SU-DHL-6 (cell line): ENCODE measurements at regions not wholly inside any gene's neighbourhood (a gene's known extent, or its start where the extent isn't known, plus 50 kb on each side); places are given as distances from the start of the nearest gene placed in this dataset.

ENCODE experiments used
- H2AFZ ChIP-seq: fragments of 200-600 bp; sonication (generic); 2 replicates; pipeline ENCODE4 v1.6.1; 2014; ENCODE audit warnings: low read depth, mild to moderate bottlenecking, moderate library complexity, mixed read lengths, antibody characterized with exemption, low read length; ENCODE audit not compliant: severe bottlenecking
- H3F3A ChIP-seq: fragments of 200-600 bp; shearing (Covaris generic); 2 replicates; pipeline ENCODE4 v1.6.0; 2016; ENCODE audit warnings: antibody characterized with exemption, mild to moderate bottlenecking; ENCODE audit not compliant: insufficient read depth
- H3K27ac ChIP-seq: fragments of 200-600 bp; sonication (generic); 2 replicates; pipeline ENCODE4 v1.5.1; 2016; ENCODE audit warnings: low read depth, mild to moderate bottlenecking, low read length, moderate library complexity, mixed read lengths
- H3K27me3 ChIP-seq: fragments of 200-600 bp; sonication (generic), shearing (Covaris generic); 2 replicates; pipeline ENCODE4 v1.6.0; 2014; ENCODE audit warnings: mild to moderate bottlenecking, low read length
- H3K36me3 ChIP-seq: fragments of 200-600 bp; sonication (generic); 2 replicates; pipeline ENCODE4 v1.6.1; 2014; ENCODE audit warnings: mild to moderate bottlenecking, low read length, mixed read lengths
- H3K4me2 ChIP-seq: fragments of 300-600, 200-600 bp; shearing (Covaris generic), sonication (generic); 2 replicates; pipeline ENCODE4 v1.6.0; 2014; ENCODE audit warnings: low read length, low read depth, mild to moderate bottlenecking; ENCODE audit not compliant: poor library complexity, severe bottlenecking
- H3K4me3 ChIP-seq: fragments of 200-600 bp; sonication (generic); 2 replicates; pipeline ENCODE4 v1.5.1; 2014; ENCODE audit warnings: antibody characterized with exemption, low read length, mild to moderate bottlenecking, mixed read lengths; ENCODE audit not compliant: insufficient read depth, poor library complexity, severe bottlenecking
- H3K79me2 ChIP-seq: fragments of 200-600 bp; sonication (generic); 2 replicates; pipeline ENCODE4 v1.6.1; 2014; ENCODE audit warnings: mild to moderate bottlenecking, low read length, moderate library complexity; ENCODE audit not compliant: insufficient read depth
- H3K9ac ChIP-seq: fragments of 200-600 bp; sonication (generic); 2 replicates; pipeline ENCODE4 v1.7.0; 2014; ENCODE audit warnings: mild to moderate bottlenecking, low read length
- H3K9me2 ChIP-seq: fragments of 200-600 bp; sonication (generic); replicated peaks from 2 replicates; pipeline ENCODE4 v1.6.1; 2014; ENCODE audit warnings: low read length; ENCODE audit not compliant: insufficient read depth
- H3K9me3 ChIP-seq: fragments of 200-600 bp; sonication (generic); 2 replicates; pipeline ENCODE4 v1.6.1; 2014; ENCODE audit warnings: low read length, mixed read lengths; ENCODE audit not compliant: insufficient read depth
- H4K20me1 ChIP-seq: fragments of 200-600 bp; sonication (generic); 2 replicates; pipeline ENCODE4 v1.6.1; 2014; ENCODE audit warnings: low read depth, mild to moderate bottlenecking, antibody characterized with exemption, low read length, moderate library complexity, mixed read lengths
- EZH2phosphoT487 ChIP-seq: fragments of 200-600 bp; sonication (generic), shearing (Covaris generic); conservative IDR thresholded peaks from 2 replicates; pipeline ENCODE4 v1.6.1; 2018; ENCODE audit warnings: mild to moderate bottlenecking, antibody characterized with exemption, low read length, moderate library complexity, mixed read lengths
- TF ChIP-seq, protein P1 (sequence below): fragments of 200-600 bp; sonication (generic); IDR thresholded peaks from one replicate; pipeline ENCODE4 v1.5.1; 2017; ENCODE audit warnings: antibody characterized with exemption, mild to moderate bottlenecking, low read length, moderate library complexity; ENCODE audit not compliant: insufficient read depth, poor library complexity, severe bottlenecking

- H3K9me3 ChIP-seq, result no peaks in the 10 kb centered on the region
- no peaks in the 10 kb centered on the region for H3K36me3 ChIP-seq
- no peak for TF ChIP-seq EZH2phosphoT487
- TF ChIP-seq, protein P1, sequence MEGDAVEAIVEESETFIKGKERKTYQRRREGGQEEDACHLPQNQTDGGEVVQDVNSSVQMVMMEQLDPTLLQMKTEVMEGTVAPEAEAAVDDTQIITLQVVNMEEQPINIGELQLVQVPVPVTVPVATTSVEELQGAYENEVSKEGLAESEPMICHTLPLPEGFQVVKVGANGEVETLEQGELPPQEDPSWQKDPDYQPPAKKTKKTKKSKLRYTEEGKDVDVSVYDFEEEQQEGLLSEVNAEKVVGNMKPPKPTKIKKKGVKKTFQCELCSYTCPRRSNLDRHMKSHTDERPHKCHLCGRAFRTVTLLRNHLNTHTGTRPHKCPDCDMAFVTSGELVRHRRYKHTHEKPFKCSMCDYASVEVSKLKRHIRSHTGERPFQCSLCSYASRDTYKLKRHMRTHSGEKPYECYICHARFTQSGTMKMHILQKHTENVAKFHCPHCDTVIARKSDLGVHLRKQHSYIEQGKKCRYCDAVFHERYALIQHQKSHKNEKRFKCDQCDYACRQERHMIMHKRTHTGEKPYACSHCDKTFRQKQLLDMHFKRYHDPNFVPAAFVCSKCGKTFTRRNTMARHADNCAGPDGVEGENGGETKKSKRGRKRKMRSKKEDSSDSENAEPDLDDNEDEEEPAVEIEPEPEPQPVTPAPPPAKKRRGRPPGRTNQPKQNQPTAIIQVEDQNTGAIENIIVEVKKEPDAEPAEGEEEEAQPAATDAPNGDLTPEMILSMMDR, result no peak
- H3K4me2 ChIP-seq, result no peak overlapping the region
- H3K4me3 ChIP-seq, result no peak overlapping the region
- no peak overlapping the region for H2AFZ ChIP-seq
- no peaks in the 10 kb centered on the region for H3F3A ChIP-seq
- H3K27me3 ChIP-seq, result no peaks in the 10 kb centered on the region
- H3K79me2 ChIP-seq, result no peaks in the 10 kb centered on the region
- no peaks in the 10 kb centered on the region for H4K20me1 ChIP-seq
- H3K9me2 ChIP-seq, result no peaks in the 10 kb centered on the region
- H3K27ac ChIP-seq, result no peak overlapping the region
- H3K9ac ChIP-seq, result no peak overlapping the region
Observed at GRCh38 chr11:21963013-21963412, 229.9 kb upstream of the ANO5 start.

- H3K9me2 ChIP-seq, result no peaks in the 10 kb centered on the region
- H3K36me3 ChIP-seq, result no peaks in the 10 kb centered on the region
- H3K79me2 ChIP-seq, result no peaks in the 10 kb centered on the region
- H2AFZ ChIP-seq, result no peak overlapping the region
- no peak overlapping the region for H3K4me2 ChIP-seq
- no peak overlapping the region for H3K4me3 ChIP-seq
- no peaks in the 10 kb centered on the region for H3K9me3 ChIP-seq
- no peak for TF ChIP-seq EZH2phosphoT487
- TF ChIP-seq, protein P1, result no peak
- H3F3A ChIP-seq, result no peaks in the 10 kb centered on the region
- H3K27ac ChIP-seq, result no peak overlapping the region
- H3K27me3 ChIP-seq, result no peaks in the 10 kb centered on the region; the same call in 1 of the 2 replicates
- no peaks in the 10 kb centered on the region for H4K20me1 ChIP-seq
- H3K9ac ChIP-seq, result no peak overlapping the region
Observed at GRCh38 chr11:21965221-21965620, 227.7 kb upstream of the ANO5 start.

DNA sequence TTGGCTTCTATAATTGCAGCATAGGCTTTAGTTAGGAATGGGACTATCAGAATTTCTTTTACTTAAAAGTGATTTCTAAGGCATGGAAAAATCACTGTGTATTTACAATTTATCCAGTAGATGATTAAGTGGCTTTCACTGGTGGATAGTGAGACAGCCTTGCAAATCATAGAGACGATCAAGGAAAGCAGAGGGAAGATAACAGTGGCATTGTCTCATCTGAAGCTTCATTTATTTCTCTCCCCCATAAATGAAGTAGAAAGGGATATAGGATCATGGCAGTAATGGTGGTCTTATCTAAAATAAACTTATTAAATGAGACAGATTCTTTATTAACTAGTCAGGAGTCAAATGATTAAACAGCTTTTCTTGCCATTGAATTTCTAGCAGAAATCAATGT is 224.2 kb upstream of the ANO5 start:
- Histone ChIP-seq H3K4me3 (no peak overlapping the region), H3F3A (no peaks in the 10 kb centered on the region), H3K9ac (no peak overlapping the region), H4K20me1 (no peaks in the 10 kb centered on the region), H3K36me3 (no peaks in the 10 kb centered on the region), H3K9me2 (no peaks in the 10 kb centered on the region), H3K9me3 (no peaks in the 10 kb centered on the region), H2AFZ (no peak overlapping the region), H3K79me2 (no peaks in the 10 kb centered on the region), H3K4me2 (no peak overlapping the region), H3K27ac (no peak overlapping the region), H3K27me3 (no peaks in the 10 kb centered on the region; the same call in 1 of the 2 replicates)
- TF ChIP-seq, protein P1, result no peak
- no peak for TF ChIP-seq EZH2phosphoT487
